Skeletal muscle satellite cell (primary cell): ENCODE measurements at regions not wholly inside any gene's neighbourhood (a gene's known extent, or its start where the extent isn't known, plus 50 kb on each side); places are given as distances from the start of the nearest gene placed in this dataset.

Source experiments
- H3K27me3 ChIP-seq: 2 replicates; pipeline ENCODE4 v1.7.0; 2013; ENCODE audit warnings: low read length; ENCODE audit not compliant: control insufficient read depth, insufficient read depth
- H3K36me3 ChIP-seq: 2 replicates; pipeline ENCODE4 v1.7.0; 2013; ENCODE audit warnings: mild to moderate bottlenecking, control low read depth, low read length; ENCODE audit not compliant: insufficient read depth
- H3K4me1 ChIP-seq: 2 replicates; pipeline ENCODE4 v1.7.0; 2013; ENCODE audit warnings: low read length; ENCODE audit not compliant: control insufficient read depth, insufficient read depth
- H3K4me2 ChIP-seq: 2 replicates; pipeline ENCODE4 v1.7.0; 2013; ENCODE audit warnings: mild to moderate bottlenecking, low read length
- H3K4me3 ChIP-seq: 2 replicates; pipeline ENCODE4 v1.7.0; 2013; ENCODE audit warnings: low read length
- H3K9ac ChIP-seq: 2 replicates; pipeline ENCODE4 v1.7.0; 2013; ENCODE audit warnings: mild to moderate bottlenecking, low read depth, low read length, moderate library complexity
- H3K9me3 ChIP-seq: replicated peaks from 2 replicates; pipeline ENCODE4 v1.7.0; 2013; ENCODE audit warnings: mild to moderate bottlenecking, control low read depth, low read length

DNA sequence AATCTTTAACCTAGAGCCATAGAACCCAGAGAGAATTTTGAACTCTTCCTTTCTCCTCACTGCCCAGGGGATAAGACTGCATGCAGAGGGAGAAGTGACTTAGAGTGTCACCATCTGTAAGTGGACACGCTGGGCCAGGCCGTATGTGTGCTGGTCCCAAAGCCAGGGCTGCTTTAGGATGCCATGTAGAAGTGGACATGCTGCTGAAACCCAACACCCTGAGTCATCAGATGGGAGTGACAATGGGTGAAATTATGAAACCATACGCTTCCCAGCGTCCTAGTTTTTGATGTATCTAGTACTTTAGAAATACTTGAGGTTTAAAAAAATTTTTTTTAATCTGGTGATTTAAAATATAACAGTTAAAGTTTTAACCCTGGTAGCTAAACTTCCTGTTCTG lies 191.1 kb downstream of the FNDC1 start:
- Histone ChIP-seq H3K9ac (no peak overlapping the region), H3K4me3 (no peak overlapping the region), H3K27me3 (no peaks in the 10 kb centered on the region), H3K4me1 (no peaks in the 10 kb centered on the region), H3K36me3 (no peaks in the 10 kb centered on the region), H3K9me3 (no peaks in the 10 kb centered on the region), H3K4me2 (no peak overlapping the region)

DNA sequence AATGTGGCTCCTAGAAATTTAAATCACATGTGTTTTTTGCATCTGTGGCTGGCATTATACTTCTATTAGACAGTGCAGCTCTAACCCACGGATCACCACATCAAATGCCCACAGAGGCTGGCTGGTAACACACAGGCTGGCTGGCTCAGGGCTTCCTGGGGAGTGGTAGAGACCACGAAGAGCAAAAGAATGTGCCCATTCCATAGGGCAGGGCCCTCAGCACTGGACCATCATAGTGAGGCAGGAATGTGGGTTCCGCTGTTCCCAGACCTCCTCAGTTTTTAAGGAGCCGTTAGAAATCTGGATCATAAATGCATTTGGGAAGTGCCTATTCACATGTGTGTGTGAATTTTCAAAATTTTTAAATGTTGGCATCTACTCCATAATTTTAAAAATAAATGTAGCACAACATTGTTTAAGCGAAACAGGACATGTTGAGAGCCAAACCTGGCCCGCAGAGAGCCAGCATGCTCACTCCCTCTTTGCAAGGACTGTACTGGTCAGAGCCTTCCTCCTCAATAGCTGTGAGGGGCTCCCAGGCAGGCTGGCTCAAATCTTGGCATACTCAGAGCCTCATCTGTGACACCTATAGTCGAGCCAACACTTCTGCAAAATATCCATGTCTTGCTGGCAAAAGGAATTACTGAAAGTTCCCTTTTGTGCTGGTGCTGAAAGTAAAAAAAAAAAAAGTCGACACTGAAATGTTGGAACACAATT lies 190.5 kb downstream of the FNDC1 start:
- H3K9ac ChIP-seq: no peak overlapping the region
- no peaks in the 10 kb centered on the region for H3K36me3 ChIP-seq
- no peak overlapping the region for H3K4me2 ChIP-seq
- H3K27me3 ChIP-seq: no peaks in the 10 kb centered on the region
- H3K4me1 ChIP-seq: no peaks in the 10 kb centered on the region
- no peaks in the 10 kb centered on the region for H3K9me3 ChIP-seq
- no peak overlapping the region for H3K4me3 ChIP-seq

DNA sequence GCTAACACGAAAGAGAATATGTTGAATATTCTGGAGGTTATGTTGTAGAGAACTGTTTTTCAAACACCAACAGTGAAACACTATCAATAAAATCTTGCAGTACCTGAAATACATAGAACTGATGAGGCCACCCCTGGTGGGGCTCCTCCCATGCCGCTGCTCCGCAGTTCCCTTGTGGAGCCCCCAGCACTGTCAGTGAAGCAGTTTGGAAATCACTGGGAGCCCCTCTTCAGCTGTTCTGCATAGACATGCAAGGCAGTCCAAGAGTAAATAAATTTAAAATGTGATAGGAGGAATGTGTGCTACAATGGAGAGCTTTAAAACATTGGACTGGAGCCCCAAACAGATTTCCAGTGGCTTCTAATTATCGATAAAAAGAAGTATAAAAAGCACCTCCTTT lies 189.4 kb downstream of the FNDC1 start:
- Histone ChIP-seq H3K4me1 (no peaks in the 10 kb centered on the region), H3K27me3 (no peaks in the 10 kb centered on the region), H3K4me2 (no peak overlapping the region)

DNA sequence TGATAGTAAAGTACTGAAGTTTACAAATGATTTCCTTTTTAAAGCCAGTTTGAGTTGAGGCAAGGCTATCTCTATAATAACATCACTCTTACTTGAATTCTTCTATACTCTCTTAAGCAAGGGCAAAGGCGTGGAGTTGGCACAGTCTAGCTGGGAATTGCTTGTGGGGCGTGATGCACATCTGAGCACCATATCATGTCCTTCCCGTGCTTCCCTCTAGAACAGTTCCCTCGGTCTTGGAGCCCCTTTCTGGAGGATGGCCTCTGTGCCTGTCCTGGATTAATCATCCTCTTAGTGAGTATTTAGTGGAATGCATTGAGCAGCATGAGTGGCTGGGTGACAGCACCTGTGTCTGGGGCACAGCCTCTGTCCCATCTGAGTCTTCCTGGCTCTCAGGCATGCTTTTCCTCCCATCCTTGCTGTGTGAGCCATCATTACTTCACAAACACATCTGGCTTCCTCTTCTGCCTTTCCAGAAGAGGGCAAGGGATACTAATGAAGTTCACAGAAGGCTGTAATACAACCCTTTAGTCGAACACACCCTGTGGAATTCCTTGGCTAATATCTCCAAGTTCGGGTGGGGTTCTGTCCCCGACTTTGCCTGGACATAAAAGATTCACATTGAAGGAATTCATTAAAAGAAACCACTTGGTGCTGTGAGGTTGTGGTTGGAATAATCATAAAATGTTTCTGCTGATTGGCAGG lies 188.2 kb downstream of the FNDC1 start:
- no peak overlapping the region for H3K4me3 ChIP-seq

More for the DNA sequence above, 189.4 kb downstream of the FNDC1 start:
- Histone ChIP-seq H3K9me3 (no peaks in the 10 kb centered on the region), H3K9ac (no peak overlapping the region), H3K4me3 (no peak overlapping the region), H3K36me3 (no peaks in the 10 kb centered on the region)

DNA sequence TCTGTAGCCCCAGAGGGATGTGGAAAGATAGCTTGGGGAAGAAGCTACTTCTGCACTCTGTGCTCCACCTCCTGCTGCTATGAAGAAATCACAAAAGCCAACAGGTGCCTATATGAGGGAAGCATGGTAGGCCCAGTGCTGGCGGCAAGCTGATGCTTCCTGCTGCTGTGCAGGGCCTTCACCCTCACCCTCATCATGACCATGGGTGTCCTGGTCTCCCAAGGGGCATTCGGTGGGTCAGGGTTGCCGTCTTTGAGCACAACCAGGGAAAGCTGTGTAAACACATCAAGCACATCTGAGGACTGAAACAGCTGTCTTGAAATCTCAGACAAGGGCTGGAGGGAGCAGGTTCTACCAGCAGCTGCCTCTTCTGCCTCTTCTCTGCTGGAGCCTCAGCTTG lies 184.0 kb downstream of the FNDC1 start:
- no peak overlapping the region for H3K4me3 ChIP-seq
- no peak overlapping the region for H3K4me2 ChIP-seq
- H3K27me3 ChIP-seq: no peaks in the 10 kb centered on the region
- no peaks in the 10 kb centered on the region for H3K4me1 ChIP-seq
- no peak overlapping the region for H3K9ac ChIP-seq
- H3K36me3 ChIP-seq: no peaks in the 10 kb centered on the region
- H3K9me3 ChIP-seq: no peaks in the 10 kb centered on the region

More for the DNA sequence above, 188.2 kb downstream of the FNDC1 start:
- Histone ChIP-seq H3K4me1 (no peaks in the 10 kb centered on the region), H3K9ac (no peak overlapping the region), H3K36me3 (no peaks in the 10 kb centered on the region), H3K9me3 (no peaks in the 10 kb centered on the region), H3K27me3 (no peaks in the 10 kb centered on the region), H3K4me2 (no peak overlapping the region)

DNA sequence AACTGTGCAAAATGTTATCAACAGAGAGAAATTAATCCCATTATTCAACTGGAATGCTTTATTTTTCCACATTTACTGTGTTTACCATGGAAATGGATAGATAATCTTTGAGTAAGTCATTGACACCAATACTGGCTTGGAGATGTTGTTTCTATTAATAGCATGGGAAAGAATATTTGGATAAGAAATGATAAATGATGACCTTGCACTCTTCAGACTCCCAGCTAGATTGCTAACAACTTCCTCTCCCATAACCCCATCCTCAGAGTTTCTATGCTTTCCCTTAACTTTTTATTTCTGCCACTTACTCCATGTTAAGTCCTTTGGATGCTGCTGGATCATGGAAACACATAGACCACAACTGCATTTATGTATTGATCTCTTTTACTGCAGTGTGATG lies 182.5 kb downstream of the FNDC1 start:
- H3K36me3 ChIP-seq: no peaks in the 10 kb centered on the region
- no peaks in the 10 kb centered on the region for H3K4me1 ChIP-seq
- no peak overlapping the region for H3K4me2 ChIP-seq
- no peaks in the 10 kb centered on the region for H3K27me3 ChIP-seq
- no peak overlapping the region for H3K9ac ChIP-seq
- no peak overlapping the region for H3K4me3 ChIP-seq
- H3K9me3 ChIP-seq: no peaks in the 10 kb centered on the region

DNA sequence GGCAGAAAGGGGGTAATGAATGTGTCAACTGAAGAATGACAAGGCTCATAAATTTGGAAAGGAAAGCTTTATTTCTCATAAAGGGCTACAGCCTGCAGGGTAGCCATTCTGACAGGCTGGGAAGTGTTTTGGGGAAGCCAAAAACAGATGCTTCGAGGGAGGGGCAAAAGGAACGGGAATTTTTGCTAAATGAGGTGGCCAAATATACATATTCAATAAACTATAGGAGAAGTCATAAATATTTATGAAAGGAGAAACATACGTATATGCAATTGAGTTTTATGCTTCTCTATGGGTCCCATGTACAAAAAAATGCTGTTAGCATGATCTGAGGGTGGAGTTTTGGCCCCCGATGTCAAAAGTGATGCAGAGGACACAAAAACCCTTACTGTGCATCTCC lies 180.7 kb downstream of the FNDC1 start:
- H3K9me3 ChIP-seq: no peaks in the 10 kb centered on the region
- no peaks in the 10 kb centered on the region for H3K36me3 ChIP-seq

DNA sequence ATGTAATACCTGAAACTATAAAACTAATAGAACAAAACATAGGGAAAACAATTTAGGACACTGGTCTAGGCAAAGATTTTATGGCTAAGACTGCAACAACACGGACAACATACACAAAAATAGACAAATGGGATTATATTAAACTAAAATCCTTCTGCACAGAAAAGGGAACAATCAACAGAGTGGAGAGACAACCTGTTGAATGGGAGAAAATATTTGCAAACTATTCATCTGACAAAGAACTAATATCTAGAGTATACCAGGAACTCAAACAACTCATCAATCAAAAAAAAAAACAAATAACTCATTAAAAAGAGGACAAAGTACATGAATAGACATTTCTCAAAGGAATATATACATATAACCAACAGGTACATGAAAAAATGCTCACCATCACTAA lies 174.5 kb downstream of the FNDC1 start:
- Histone ChIP-seq H3K4me3 (no peak overlapping the region), H3K9me3 (no peaks in the 10 kb centered on the region), H3K36me3 (no peaks in the 10 kb centered on the region), H3K4me1 (no peaks in the 10 kb centered on the region), H3K4me2 (no peak overlapping the region), H3K27me3 (no peaks in the 10 kb centered on the region), H3K9ac (no peak overlapping the region)

More for the DNA sequence above, 180.7 kb downstream of the FNDC1 start:
- Histone ChIP-seq H3K9ac (no peak overlapping the region), H3K27me3 (no peaks in the 10 kb centered on the region), H3K4me2 (no peak overlapping the region), H3K4me1 (no peaks in the 10 kb centered on the region), H3K4me3 (no peak overlapping the region)

DNA sequence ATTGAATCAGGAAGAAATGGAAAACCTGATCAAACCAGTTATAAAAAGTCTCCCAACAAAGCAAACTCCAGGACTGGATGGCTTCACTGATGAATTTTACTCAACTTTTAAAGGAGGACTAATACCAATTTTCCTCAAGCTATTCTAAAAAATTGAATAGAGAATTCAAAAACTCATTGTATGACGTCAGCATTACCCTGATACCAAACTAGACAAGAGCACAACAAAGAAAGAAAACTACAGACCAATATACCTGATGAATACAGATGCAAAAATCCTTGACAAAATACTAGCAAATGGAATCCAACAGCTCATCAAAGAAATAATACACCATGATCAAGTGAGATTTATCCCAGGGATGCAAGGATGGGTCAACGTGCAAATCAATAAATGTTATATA lies 172.9 kb downstream of the FNDC1 start:
- H3K27me3 ChIP-seq: no peaks in the 10 kb centered on the region
- H3K9me3 ChIP-seq: no peaks in the 10 kb centered on the region
- no peak overlapping the region for H3K4me3 ChIP-seq
- no peak overlapping the region for H3K4me2 ChIP-seq
- no peaks in the 10 kb centered on the region for H3K36me3 ChIP-seq
- no peaks in the 10 kb centered on the region for H3K4me1 ChIP-seq
- H3K9ac ChIP-seq: no peak overlapping the region

DNA sequence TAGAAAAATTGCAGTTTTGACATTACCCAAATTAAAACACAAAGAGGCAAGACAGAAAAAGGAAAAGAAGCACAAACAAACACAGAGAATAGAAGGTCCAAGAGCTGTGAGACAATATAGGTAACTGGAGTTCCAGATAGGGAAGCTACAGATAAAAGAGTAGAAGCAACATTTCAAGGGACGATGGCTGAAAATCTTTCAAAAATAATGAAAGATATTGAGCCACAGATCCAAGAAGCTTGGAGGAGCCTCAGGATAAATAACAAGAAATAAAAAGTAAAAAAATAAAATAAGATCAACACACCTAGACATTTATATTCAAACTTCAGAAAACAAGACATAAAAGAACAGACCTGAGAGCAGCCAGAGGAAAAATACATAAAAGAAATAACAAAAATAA lies 164.9 kb downstream of the FNDC1 start:
- H3K4me2 ChIP-seq: no peak overlapping the region
- H3K4me3 ChIP-seq: no peak overlapping the region
- no peaks in the 10 kb centered on the region for H3K27me3 ChIP-seq
- H3K9me3 ChIP-seq: no peaks in the 10 kb centered on the region
- H3K9ac ChIP-seq: no peak overlapping the region
- no peaks in the 10 kb centered on the region for H3K36me3 ChIP-seq
- H3K4me1 ChIP-seq: no peaks in the 10 kb centered on the region

DNA sequence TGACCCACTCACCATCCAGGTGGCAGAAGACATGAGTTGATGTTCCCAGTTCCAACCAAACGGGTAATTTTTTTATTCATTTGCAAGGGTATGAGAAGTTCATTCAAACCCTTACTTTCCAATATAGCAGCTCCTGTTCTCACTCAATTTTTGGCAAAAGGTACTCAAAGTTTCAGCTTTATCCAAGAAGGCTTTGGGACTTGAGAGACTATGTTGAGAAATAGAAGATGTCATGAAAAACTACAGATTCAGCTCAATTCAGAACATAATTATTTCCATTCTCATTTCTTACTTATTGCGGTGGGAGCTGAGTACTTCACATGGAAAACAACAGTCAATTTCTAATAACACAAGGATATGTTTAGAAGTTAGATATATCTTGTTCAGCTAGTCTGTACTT lies 162.3 kb downstream of the FNDC1 start:
- no peak overlapping the region for H3K4me3 ChIP-seq
- H3K9ac ChIP-seq: no peak overlapping the region
- no peaks in the 10 kb centered on the region for H3K27me3 ChIP-seq
- no peaks in the 10 kb centered on the region for H3K36me3 ChIP-seq
- no peaks in the 10 kb centered on the region for H3K9me3 ChIP-seq
- no peak overlapping the region for H3K4me2 ChIP-seq
- H3K4me1 ChIP-seq: no peaks in the 10 kb centered on the region

DNA sequence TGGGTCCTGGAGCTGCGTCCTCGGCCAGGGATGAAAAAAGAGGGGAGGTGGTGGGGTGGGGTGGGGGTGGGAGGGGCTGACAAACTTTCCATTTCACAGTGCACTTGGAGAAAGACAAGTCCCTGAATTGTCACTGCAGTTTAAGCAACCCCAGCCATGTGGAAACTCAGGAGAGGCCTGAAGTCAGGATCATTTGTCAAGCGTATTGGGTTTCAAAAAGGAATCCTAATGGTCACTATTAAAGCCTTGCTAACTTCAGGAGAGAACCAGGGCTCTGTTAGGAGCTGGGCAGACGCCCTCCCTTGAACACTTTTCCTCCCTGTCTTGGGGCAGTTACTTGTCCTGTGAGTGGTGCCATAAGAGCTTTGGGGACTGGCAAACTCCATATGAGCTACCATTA lies 159.9 kb downstream of the FNDC1 start:
- no peaks in the 10 kb centered on the region for H3K36me3 ChIP-seq
- H3K9me3 ChIP-seq: no peaks in the 10 kb centered on the region
- no peak overlapping the region for H3K4me3 ChIP-seq
- H3K9ac ChIP-seq: no peak overlapping the region
- no peaks in the 10 kb centered on the region for H3K4me1 ChIP-seq
- H3K4me2 ChIP-seq: no peak overlapping the region
- no peaks in the 10 kb centered on the region for H3K27me3 ChIP-seq
